GM18909 (cell line): ENCODE measurements at regions not wholly inside any gene's neighbourhood (a gene's known extent, or its start where the extent isn't known, plus 50 kb on each side); places are given as distances from the start of the nearest gene placed in this dataset.

Experiments
- ATAC-seq: cut with Tn5 transposase; IDR thresholded peaks from one replicate; pipeline ENCODE4 v1.9.1; 2021; ENCODE audit warnings: mild to moderate bottlenecking; ENCODE audit not compliant: unreplicated experiment, poor library complexity

- no peak for ATAC-seq
Observed at GRCh38 chr7:41121228-41121627, 581.7 kb downstream of the INHBA start.

GRCh38 chr7:41118486-41118885, 584.4 kb downstream of the INHBA start:
- no peak for ATAC-seq

GRCh38 chr7:41117431-41117830, 585.5 kb downstream of the INHBA start:
- no peak for ATAC-seq

GRCh38 chr7:41116817-41117216, 586.1 kb downstream of the INHBA start:
- no peak for ATAC-seq

- ATAC-seq = no peak
Observed at GRCh38 chr7:41116337-41116736, 586.6 kb downstream of the INHBA start.

GRCh38 chr7:41114691-41115090, 588.2 kb downstream of the INHBA start:
- ATAC-seq = no peak

- ATAC-seq = no peak
Observed at GRCh38 chr7:41114131-41114530, 588.8 kb downstream of the INHBA start.

GRCh38 chr7:41113719-41114118, 589.2 kb downstream of the INHBA start:
- ATAC-seq = no peak

- no peak for ATAC-seq
Observed at GRCh38 chr7:41110186-41110585, 592.7 kb downstream of the INHBA start.

- no peak for ATAC-seq
Observed at GRCh38 chr7:41108821-41109220, 594.1 kb downstream of the INHBA start.

GRCh38 chr7:41107938-41108448, 594.9 kb downstream of the INHBA start:
- no peak for ATAC-seq

GRCh38 chr7:41107330-41107937, 595.5 kb downstream of the INHBA start:
- ATAC-seq = no peak

GRCh38 chr7:41104631-41105030, 598.3 kb downstream of the INHBA start:
- no peak for ATAC-seq

GRCh38 chr7:41103331-41103730, 599.6 kb downstream of the INHBA start:
- peak; percentile 68 for ATAC-seq

GRCh38 chr7:41098846-41099245, 604.0 kb downstream of the INHBA start:
- ATAC-seq = no peak

GRCh38 chr7:41098402-41098801, 604.5 kb downstream of the INHBA start:
- ATAC-seq = no peak

GRCh38 chr7:41097501-41097900, 605.4 kb downstream of the INHBA start:
- no peak for ATAC-seq

GRCh38 chr7:41096917-41097316, 606.0 kb downstream of the INHBA start:
- no peak for ATAC-seq

GRCh38 chr7:41093141-41093540, 609.7 kb downstream of the INHBA start:
- no peak for ATAC-seq

- ATAC-seq = no peak
Observed at GRCh38 chr7:41085244-41085643, 617.6 kb downstream of the INHBA start.

GRCh38 chr7:41084381-41084780, 618.5 kb downstream of the INHBA start:
- ATAC-seq = no peak

- no peak for ATAC-seq
Observed at GRCh38 chr7:41069635-41070034, 633.3 kb downstream of the INHBA start.

- ATAC-seq = no peak
Observed at GRCh38 chr7:41067576-41067975, 635.3 kb downstream of the INHBA start.
